22Rv1 (cell line): ENCODE measurements at regions not wholly inside any gene's neighbourhood (a gene's known extent, or its start where the extent isn't known, plus 50 kb on each side); places are given as distances from the start of the nearest gene placed in this dataset.

ENCODE experiments used
- CTCF ChIP-seq: fragments of 450-650 bp; IDR thresholded peaks from 2 replicates; pipeline ENCODE4 v1.5.1; 2017; ENCODE audit warnings: mild to moderate bottlenecking
- ZFX ChIP-seq: fragments of 450-650 bp; IDR thresholded peaks from 2 replicates; pipeline ENCODE4 v1.6.1; 2017; ENCODE audit warnings: antibody characterized with exemption, borderline replicate concordance

DNA sequence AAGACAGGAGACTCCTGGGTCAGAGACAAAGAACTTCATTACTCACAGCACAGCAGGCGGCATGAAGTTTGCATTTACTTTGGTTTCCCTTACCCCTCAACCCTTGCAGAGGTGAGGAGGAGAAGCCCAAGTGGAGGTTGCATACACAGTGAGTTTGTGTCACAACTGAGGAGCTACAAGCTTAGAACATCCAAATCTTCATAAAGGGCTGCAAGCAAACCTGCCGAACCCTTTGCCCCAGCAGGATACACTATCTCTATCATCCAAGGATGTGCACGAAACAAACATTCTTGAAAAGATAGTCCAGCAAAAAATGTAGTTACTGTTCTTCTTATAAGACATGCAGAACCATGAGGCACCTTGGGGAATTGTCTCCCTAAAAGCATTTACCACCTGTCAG is 493.5 kb downstream of the SETD4 start:
- TF ChIP-seq CTCF (no peak), ZFX (no peak)
